Ovary (tissue), 3 donors: ENCODE measurements at regions not wholly inside any gene's neighbourhood (a gene's known extent, or its start where the extent isn't known, plus 50 kb on each side); places are given as distances from the start of the nearest gene placed in this dataset.

Experiments
- CTCF ChIP-seq, 3 donors: fragments of 450-650 bp in 2 of 3; fragments of 200-600 bp in 1 of 3; IDR thresholded peaks; one replicate each; pipeline versions ENCODE4 v1.5.1 to v1.8.0; 2016 to 2022; ENCODE audit warnings: antibody characterized with exemption in 3 of 3, mild to moderate bottlenecking in 1 of 3
- EP300 ChIP-seq: sonication (generic); formaldehyde crosslinking; IDR thresholded peaks from one replicate; pipeline ENCODE4 v1.6.1; 2017; ENCODE audit warnings: antibody characterized with exemption
- POLR2A ChIP-seq: fragments of 450-650 bp; IDR thresholded peaks from one replicate; pipeline ENCODE4 v1.6.1; 2017; ENCODE audit warnings: antibody characterized with exemption, mild to moderate bottlenecking, moderate library complexity
- donor health status: DM: no; HTN: no; CAD: no.

GRCh38 chr18:60996326-60996725 lies 336.9 kb upstream of the CDH20 start:
- TF ChIP-seq CTCF (IDR thresholded peaks at IDR 0.05) (no peak), POLR2A (no peak), EP300 (no peak)
